Endothelial cell of umbilical vein (primary cell): ENCODE measurements at regions not wholly inside any gene's neighbourhood (a gene's known extent, or its start where the extent isn't known, plus 50 kb on each side); places are given as distances from the start of the nearest gene placed in this dataset.
A peak's percentile ranks its signal among the peaks of the same experiment; 100 is the strongest.

Experiments
- BruUV-seq: library from RNA; stranded (reverse); fragments of 400-500 nt; replicated peaks from 2 replicates; lab custom pipeline; 2021; lab: Mats Ljungman, UMichigan
- CTCF ChIA-PET: fragments of 300-600, 350-600 bp; sonication (Branson Sonifier 250); formaldehyde crosslinking; loops from one replicate; lab custom pipeline; 2021; ENCODE audit warnings: antibody characterized with exemption, inconsistent platforms; lab: Charles Lee
- POLR2A ChIA-PET: fragments of 300-600, 350-600 bp; sonication (Branson Sonifier 250); formaldehyde crosslinking; loops from one replicate; lab custom pipeline; 2021; ENCODE audit warnings: antibody characterized with exemption, inconsistent platforms; lab: Charles Lee
- DNase-seq: peaks from one replicate; pipeline ENCODE4 v3.0.0-alpha.2; 2011; ENCODE audit warnings: low read depth, low spot score
- FAIRE-seq: peaks from 2 replicates; lab custom pipeline; 2011; peaks lifted over from hg19 to GRCh38; lab: Jason Lieb, UNC
- H2AFZ ChIP-seq: 2 replicates; pipeline ENCODE4 v1.6.0; 2012; ENCODE audit warnings: low read depth, low read length, control low read depth, inconsistent platforms
- H3K27ac ChIP-seq: 2 replicates; pipeline ENCODE4 v1.5.1; 2011; ENCODE audit warnings: low read depth, mild to moderate bottlenecking, control low read depth, low read length, moderate library complexity; ENCODE audit not compliant: insufficient read depth
- H3K27me3 ChIP-seq, 2 experiments: 2 replicates each; pipeline versions ENCODE4 v1.6.0 to v1.6.1; 2011; ENCODE audit warnings: low read length in 2 of 2, mixed read lengths in 1 of 2; ENCODE audit not compliant: control insufficient read depth in 2 of 2, insufficient read depth in 2 of 2
- H3K36me3 ChIP-seq, 2 experiments: 2 replicates in 1 of 2; 3 replicates in 1 of 2; pipeline ENCODE4 v1.5.1; 2011; ENCODE audit warnings: low read length in 2 of 2, mild to moderate bottlenecking in 1 of 2, moderate library complexity in 1 of 2; ENCODE audit not compliant: control insufficient read depth in 2 of 2, insufficient read depth in 2 of 2; ENCODE audit errors: extremely low read depth in 1 of 2
- H3K4me1 ChIP-seq: 3 replicates; pipeline ENCODE4 v1.5.1; 2011; ENCODE audit warnings: mild to moderate bottlenecking, low read length; ENCODE audit not compliant: control insufficient read depth, insufficient read depth; ENCODE audit errors: extremely low read depth
- H3K4me2 ChIP-seq: 2 replicates; pipeline ENCODE4 v1.6.1; 2011; ENCODE audit warnings: low read length, control low read depth, mixed read lengths; ENCODE audit not compliant: insufficient read depth
- H3K4me3 ChIP-seq, 3 experiments: fragments of 200-600 bp in 1 of 3; sonication (generic), shearing (Covaris generic) in 1 of 3; replicated peaks in 1 of 3; 2 replicates each; pipeline ENCODE4 v1.5.1; 2011 to 2016; ENCODE audit warnings: control low read depth in 3 of 3, low read length in 3 of 3, mild to moderate bottlenecking in 2 of 3, inconsistent platforms in 1 of 3, low read depth in 1 of 3, moderate library complexity in 1 of 3; ENCODE audit not compliant: insufficient read depth in 1 of 3
- H3K79me2 ChIP-seq: 2 replicates; pipeline ENCODE4 v1.6.0; 2012; ENCODE audit warnings: low read length, inconsistent platforms; ENCODE audit not compliant: control insufficient read depth, insufficient read depth
- H3K9ac ChIP-seq: replicated peaks from 2 replicates; pipeline ENCODE3; 2011; ENCODE audit warnings: low read length, control low read depth; ENCODE audit not compliant: insufficient read depth; ENCODE audit errors: extremely low read depth
- H3K9me1 ChIP-seq: replicated peaks from 3 replicates; pipeline ENCODE4 v1.6.0; 2011; ENCODE audit warnings: mild to moderate bottlenecking, low read length; ENCODE audit not compliant: control insufficient read depth, insufficient read depth; ENCODE audit errors: extremely low read depth
- H3K9me3 ChIP-seq: replicated peaks from 2 replicates; pipeline ENCODE4 v1.5.1; 2012; ENCODE audit warnings: low read length, inconsistent platforms; ENCODE audit not compliant: control insufficient read depth, insufficient read depth
- H4K20me1 ChIP-seq: replicated peaks from 2 replicates; pipeline ENCODE3; 2011; ENCODE audit warnings: mild to moderate bottlenecking, low read length; ENCODE audit not compliant: control insufficient read depth, insufficient read depth; ENCODE audit errors: extremely low read depth
- EZH2 ChIP-seq: IDR thresholded peaks from 2 replicates; pipeline ENCODE4 v1.6.1; 2012; ENCODE audit warnings: borderline replicate concordance, low read depth, mild to moderate bottlenecking, moderate library complexity, low read length, inconsistent platforms; ENCODE audit not compliant: severe bottlenecking
- FOS ChIP-seq: IDR thresholded peaks from 2 replicates; pipeline ENCODE4 v1.6.1; 2011; ENCODE audit warnings: mild to moderate bottlenecking, low read length, moderate library complexity, borderline replicate concordance; ENCODE audit not compliant: insufficient read depth
- GATA2 ChIP-seq: IDR thresholded peaks from 2 replicates; pipeline ENCODE4 v1.7.0; 2011; ENCODE audit warnings: low read depth, mild to moderate bottlenecking, moderate library complexity, mixed read lengths, low read length; ENCODE audit not compliant: insufficient read length, insufficient read depth
- JUN ChIP-seq: IDR thresholded peaks from 2 replicates; pipeline ENCODE4 v1.6.1; 2011; ENCODE audit warnings: borderline replicate concordance, low read depth; ENCODE audit not compliant: insufficient read length, insufficient read depth
- MAX ChIP-seq: IDR thresholded peaks from 2 replicates; pipeline ENCODE4 v1.6.1; 2011; ENCODE audit not compliant: insufficient read depth, insufficient read length
- MYC ChIP-seq: IDR thresholded peaks from one replicate; pipeline ENCODE4 v1.6.1; 2011; ENCODE audit warnings: mild to moderate bottlenecking, low read depth, low read length
- POLR2A ChIP-seq: IDR thresholded peaks from 2 replicates; pipeline ENCODE4 v1.6.1; 2012; ENCODE audit warnings: low read depth, mild to moderate bottlenecking, control low read depth, low read length
- POLR2AphosphoS5 ChIP-seq: IDR thresholded peaks from 2 replicates; pipeline ENCODE4 v1.6.1; 2012; ENCODE audit warnings: low read depth, mild to moderate bottlenecking, control low read depth, low read length, moderate library complexity; ENCODE audit not compliant: insufficient read depth
- dilution Hi-C: fragments of 300-500 bp; cut with MboI; formaldehyde crosslinking; loops from one replicate; pipeline ENCODE4 v1.15.0; 2019; ENCODE audit warnings: low sequenced_read_pairs; ENCODE audit not compliant: extremely low pct_ligation_motif_present
- intact Hi-C: fragments of 100-400 bp; cut with micrococcal nuclease; formaldehyde crosslinking; loops from one replicate; pipeline ENCODE4 v1.10.0; 2022
- TF ChIP-seq, protein P1 (sequence below), 2 donors: IDR thresholded peaks; 1 replicate in 1 of 2; 2 replicates in 1 of 2; pipeline ENCODE4 v1.5.1; 2011; ENCODE audit warnings: low read length in 2 of 2, mild to moderate bottlenecking in 2 of 2, moderate library complexity in 2 of 2, control low read depth in 1 of 2, inconsistent platforms in 1 of 2, low read depth in 1 of 2; ENCODE audit not compliant: insufficient read depth in 1 of 2; ENCODE audit errors: extremely low read depth in 1 of 2

- Histone ChIP-seq H3K79me2 (no peaks in the 10 kb centered on the region), H3K27ac (no peak overlapping the region), H3K9ac (no peak overlapping the region), H4K20me1 (no peaks in the 10 kb centered on the region), H3K36me3 (no peaks in the 10 kb centered on the region), H3K4me3 (no peak overlapping the region), H2AFZ (peak overlapping the region; percentile 98), H3K9me3 (no peaks in the 10 kb centered on the region), H3K9me1 (no peaks in the 10 kb centered on the region), H3K27me3 (peaks cover 4 to 8% of the 10 kb centered on the region in 2 experiments), H3K4me1 (no peaks in the 10 kb centered on the region), H3K4me2 (peak overlapping the region; percentile 52)
- TSS peak; percentile 87 for BruUV-seq
- CTCF ChIA-PET, result no interaction called here
- intact Hi-C loops (no loop called here), dilution Hi-C loops (no loop called here)
- DNase-seq, result no peak
- FAIRE-seq, result no peak
- TF ChIP-seq MYC (no peak), GATA2 (no peak), POLR2AphosphoS5 (no peak), FOS (no peak), EZH2 (no peak), POLR2A (no peak), JUN (no peak), MAX (no peak)
- TF ChIP-seq, protein P1, sequence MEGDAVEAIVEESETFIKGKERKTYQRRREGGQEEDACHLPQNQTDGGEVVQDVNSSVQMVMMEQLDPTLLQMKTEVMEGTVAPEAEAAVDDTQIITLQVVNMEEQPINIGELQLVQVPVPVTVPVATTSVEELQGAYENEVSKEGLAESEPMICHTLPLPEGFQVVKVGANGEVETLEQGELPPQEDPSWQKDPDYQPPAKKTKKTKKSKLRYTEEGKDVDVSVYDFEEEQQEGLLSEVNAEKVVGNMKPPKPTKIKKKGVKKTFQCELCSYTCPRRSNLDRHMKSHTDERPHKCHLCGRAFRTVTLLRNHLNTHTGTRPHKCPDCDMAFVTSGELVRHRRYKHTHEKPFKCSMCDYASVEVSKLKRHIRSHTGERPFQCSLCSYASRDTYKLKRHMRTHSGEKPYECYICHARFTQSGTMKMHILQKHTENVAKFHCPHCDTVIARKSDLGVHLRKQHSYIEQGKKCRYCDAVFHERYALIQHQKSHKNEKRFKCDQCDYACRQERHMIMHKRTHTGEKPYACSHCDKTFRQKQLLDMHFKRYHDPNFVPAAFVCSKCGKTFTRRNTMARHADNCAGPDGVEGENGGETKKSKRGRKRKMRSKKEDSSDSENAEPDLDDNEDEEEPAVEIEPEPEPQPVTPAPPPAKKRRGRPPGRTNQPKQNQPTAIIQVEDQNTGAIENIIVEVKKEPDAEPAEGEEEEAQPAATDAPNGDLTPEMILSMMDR (IDR thresholded peaks at IDR 0.05; ENCODE audit: extremely low read depth in 1 of 2, insufficient read depth in 1 of 2, low read depth in 1 of 2, low read length in 2 of 2), result no peak
- POLR2A ChIA-PET, result interaction anchor here (0.9 kb wide), 1 partner anchor 133 kb away, joined by 3 read pairs; no protein-coding TSS in a partner anchor
Observed at GRCh38 chr1:148389027-148389339, 94.1 kb downstream of the PPIAL4G start.
